Endothelial cell of umbilical vein (primary cell): ENCODE measurements at regions not wholly inside any gene's neighbourhood (a gene's known extent, or its start where the extent isn't known, plus 50 kb on each side); places are given as distances from the start of the nearest gene placed in this dataset.

ENCODE experiments used
- BruUV-seq: library from RNA; stranded (reverse); fragments of 400-500 nt; replicated peaks from 2 replicates; lab custom pipeline; 2021; lab: Mats Ljungman, UMichigan
- CTCF ChIA-PET: fragments of 300-600, 350-600 bp; sonication (Branson Sonifier 250); formaldehyde crosslinking; loops from one replicate; lab custom pipeline; 2021; ENCODE audit warnings: antibody characterized with exemption, inconsistent platforms; lab: Charles Lee
- POLR2A ChIA-PET: fragments of 300-600, 350-600 bp; sonication (Branson Sonifier 250); formaldehyde crosslinking; loops from one replicate; lab custom pipeline; 2021; ENCODE audit warnings: antibody characterized with exemption, inconsistent platforms; lab: Charles Lee
- DNase-seq: peaks from one replicate; pipeline ENCODE4 v3.0.0-alpha.2; 2011; ENCODE audit warnings: low read depth, low spot score
- FAIRE-seq: peaks from 2 replicates; lab custom pipeline; 2011; peaks lifted over from hg19 to GRCh38; lab: Jason Lieb, UNC
- H2AFZ ChIP-seq: 2 replicates; pipeline ENCODE4 v1.6.0; 2012; ENCODE audit warnings: low read depth, low read length, control low read depth, inconsistent platforms
- H3K27ac ChIP-seq: 2 replicates; pipeline ENCODE4 v1.5.1; 2011; ENCODE audit warnings: low read depth, mild to moderate bottlenecking, control low read depth, low read length, moderate library complexity; ENCODE audit not compliant: insufficient read depth
- H3K27me3 ChIP-seq, 2 experiments: 2 replicates each; pipeline versions ENCODE4 v1.6.0 to v1.6.1; 2011; ENCODE audit warnings: low read length in 2 of 2, mixed read lengths in 1 of 2; ENCODE audit not compliant: control insufficient read depth in 2 of 2, insufficient read depth in 2 of 2
- H3K36me3 ChIP-seq, 2 experiments: 2 replicates in 1 of 2; 3 replicates in 1 of 2; pipeline ENCODE4 v1.5.1; 2011; ENCODE audit warnings: low read length in 2 of 2, mild to moderate bottlenecking in 1 of 2, moderate library complexity in 1 of 2; ENCODE audit not compliant: control insufficient read depth in 2 of 2, insufficient read depth in 2 of 2; ENCODE audit errors: extremely low read depth in 1 of 2
- H3K4me1 ChIP-seq: 3 replicates; pipeline ENCODE4 v1.5.1; 2011; ENCODE audit warnings: mild to moderate bottlenecking, low read length; ENCODE audit not compliant: control insufficient read depth, insufficient read depth; ENCODE audit errors: extremely low read depth
- H3K4me2 ChIP-seq: 2 replicates; pipeline ENCODE4 v1.6.1; 2011; ENCODE audit warnings: low read length, control low read depth, mixed read lengths; ENCODE audit not compliant: insufficient read depth
- H3K4me3 ChIP-seq, 3 experiments: fragments of 200-600 bp in 1 of 3; sonication (generic), shearing (Covaris generic) in 1 of 3; replicated peaks in 1 of 3; 2 replicates each; pipeline ENCODE4 v1.5.1; 2011 to 2016; ENCODE audit warnings: control low read depth in 3 of 3, low read length in 3 of 3, mild to moderate bottlenecking in 2 of 3, inconsistent platforms in 1 of 3, low read depth in 1 of 3, moderate library complexity in 1 of 3; ENCODE audit not compliant: insufficient read depth in 1 of 3
- H3K79me2 ChIP-seq: 2 replicates; pipeline ENCODE4 v1.6.0; 2012; ENCODE audit warnings: low read length, inconsistent platforms; ENCODE audit not compliant: control insufficient read depth, insufficient read depth
- H3K9ac ChIP-seq: replicated peaks from 2 replicates; pipeline ENCODE3; 2011; ENCODE audit warnings: low read length, control low read depth; ENCODE audit not compliant: insufficient read depth; ENCODE audit errors: extremely low read depth
- H3K9me1 ChIP-seq: replicated peaks from 3 replicates; pipeline ENCODE4 v1.6.0; 2011; ENCODE audit warnings: mild to moderate bottlenecking, low read length; ENCODE audit not compliant: control insufficient read depth, insufficient read depth; ENCODE audit errors: extremely low read depth
- H3K9me3 ChIP-seq: replicated peaks from 2 replicates; pipeline ENCODE4 v1.5.1; 2012; ENCODE audit warnings: low read length, inconsistent platforms; ENCODE audit not compliant: control insufficient read depth, insufficient read depth
- H4K20me1 ChIP-seq: replicated peaks from 2 replicates; pipeline ENCODE3; 2011; ENCODE audit warnings: mild to moderate bottlenecking, low read length; ENCODE audit not compliant: control insufficient read depth, insufficient read depth; ENCODE audit errors: extremely low read depth
- EZH2 ChIP-seq: IDR thresholded peaks from 2 replicates; pipeline ENCODE4 v1.6.1; 2012; ENCODE audit warnings: borderline replicate concordance, low read depth, mild to moderate bottlenecking, moderate library complexity, low read length, inconsistent platforms; ENCODE audit not compliant: severe bottlenecking
- FOS ChIP-seq: IDR thresholded peaks from 2 replicates; pipeline ENCODE4 v1.6.1; 2011; ENCODE audit warnings: mild to moderate bottlenecking, low read length, moderate library complexity, borderline replicate concordance; ENCODE audit not compliant: insufficient read depth
- GATA2 ChIP-seq: IDR thresholded peaks from 2 replicates; pipeline ENCODE4 v1.7.0; 2011; ENCODE audit warnings: low read depth, mild to moderate bottlenecking, moderate library complexity, mixed read lengths, low read length; ENCODE audit not compliant: insufficient read length, insufficient read depth
- JUN ChIP-seq: IDR thresholded peaks from 2 replicates; pipeline ENCODE4 v1.6.1; 2011; ENCODE audit warnings: borderline replicate concordance, low read depth; ENCODE audit not compliant: insufficient read length, insufficient read depth
- MAX ChIP-seq: IDR thresholded peaks from 2 replicates; pipeline ENCODE4 v1.6.1; 2011; ENCODE audit not compliant: insufficient read depth, insufficient read length
- MYC ChIP-seq: IDR thresholded peaks from one replicate; pipeline ENCODE4 v1.6.1; 2011; ENCODE audit warnings: mild to moderate bottlenecking, low read depth, low read length
- POLR2A ChIP-seq: IDR thresholded peaks from 2 replicates; pipeline ENCODE4 v1.6.1; 2012; ENCODE audit warnings: low read depth, mild to moderate bottlenecking, control low read depth, low read length
- POLR2AphosphoS5 ChIP-seq: IDR thresholded peaks from 2 replicates; pipeline ENCODE4 v1.6.1; 2012; ENCODE audit warnings: low read depth, mild to moderate bottlenecking, control low read depth, low read length, moderate library complexity; ENCODE audit not compliant: insufficient read depth
- dilution Hi-C: fragments of 300-500 bp; cut with MboI; formaldehyde crosslinking; loops from one replicate; pipeline ENCODE4 v1.15.0; 2019; ENCODE audit warnings: low sequenced_read_pairs; ENCODE audit not compliant: extremely low pct_ligation_motif_present
- intact Hi-C: fragments of 100-400 bp; cut with micrococcal nuclease; formaldehyde crosslinking; loops from one replicate; pipeline ENCODE4 v1.10.0; 2022
- TF ChIP-seq, protein P1 (sequence below), 2 donors: IDR thresholded peaks; 1 replicate in 1 of 2; 2 replicates in 1 of 2; pipeline ENCODE4 v1.5.1; 2011; ENCODE audit warnings: low read length in 2 of 2, mild to moderate bottlenecking in 2 of 2, moderate library complexity in 2 of 2, control low read depth in 1 of 2, inconsistent platforms in 1 of 2, low read depth in 1 of 2; ENCODE audit not compliant: insufficient read depth in 1 of 2; ENCODE audit errors: extremely low read depth in 1 of 2

GRCh38 chr16:65523283-65523944, 401.6 kb upstream of the CDH11 start:
- H3K4me2 ChIP-seq = no peak overlapping the region
- dilution Hi-C loops = no loop called here
- intact Hi-C loops = no loop called here
- no peak overlapping the region for H3K27ac ChIP-seq
- H3K27me3 ChIP-seq = no peaks in the 10 kb centered on the region
- DNase-seq = no peak
- H3K9me3 ChIP-seq = no peaks in the 10 kb centered on the region
- no peaks in the 10 kb centered on the region for H3K4me1 ChIP-seq
- FAIRE-seq = no peak
- TF ChIP-seq GATA2 (no peak), MAX (no peak), EZH2 (no peak), POLR2AphosphoS5 (no peak), FOS (no peak), JUN (no peak), MYC (no peak), POLR2A (no peak)
- TF ChIP-seq, protein P1, sequence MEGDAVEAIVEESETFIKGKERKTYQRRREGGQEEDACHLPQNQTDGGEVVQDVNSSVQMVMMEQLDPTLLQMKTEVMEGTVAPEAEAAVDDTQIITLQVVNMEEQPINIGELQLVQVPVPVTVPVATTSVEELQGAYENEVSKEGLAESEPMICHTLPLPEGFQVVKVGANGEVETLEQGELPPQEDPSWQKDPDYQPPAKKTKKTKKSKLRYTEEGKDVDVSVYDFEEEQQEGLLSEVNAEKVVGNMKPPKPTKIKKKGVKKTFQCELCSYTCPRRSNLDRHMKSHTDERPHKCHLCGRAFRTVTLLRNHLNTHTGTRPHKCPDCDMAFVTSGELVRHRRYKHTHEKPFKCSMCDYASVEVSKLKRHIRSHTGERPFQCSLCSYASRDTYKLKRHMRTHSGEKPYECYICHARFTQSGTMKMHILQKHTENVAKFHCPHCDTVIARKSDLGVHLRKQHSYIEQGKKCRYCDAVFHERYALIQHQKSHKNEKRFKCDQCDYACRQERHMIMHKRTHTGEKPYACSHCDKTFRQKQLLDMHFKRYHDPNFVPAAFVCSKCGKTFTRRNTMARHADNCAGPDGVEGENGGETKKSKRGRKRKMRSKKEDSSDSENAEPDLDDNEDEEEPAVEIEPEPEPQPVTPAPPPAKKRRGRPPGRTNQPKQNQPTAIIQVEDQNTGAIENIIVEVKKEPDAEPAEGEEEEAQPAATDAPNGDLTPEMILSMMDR (IDR thresholded peaks at IDR 0.05; ENCODE audit: extremely low read depth in 1 of 2, insufficient read depth in 1 of 2, low read depth in 1 of 2, low read length in 2 of 2) = no peak
- H3K4me3 ChIP-seq = no peak overlapping the region
- no peaks in the 10 kb centered on the region for H3K79me2 ChIP-seq
- POLR2A ChIA-PET = no interaction called here
- no peak overlapping the region for H2AFZ ChIP-seq
- BruUV-seq = no TSS peak
- H4K20me1 ChIP-seq = no peaks in the 10 kb centered on the region
- no peaks in the 10 kb centered on the region for H3K36me3 ChIP-seq
- CTCF ChIA-PET = no interaction called here
- no peak overlapping the region for H3K9ac ChIP-seq
- no peaks in the 10 kb centered on the region for H3K9me1 ChIP-seq
